OCI-LY3 (cell line): ENCODE measurements at regions not wholly inside any gene's neighbourhood (a gene's known extent, or its start where the extent isn't known, plus 50 kb on each side); places are given as distances from the start of the nearest gene placed in this dataset.
A peak's percentile ranks its signal among the peaks of the same experiment; 100 is the strongest.

ENCODE experiments used
- H2AFZ ChIP-seq: fragments of 200-600, 300-600 bp; shearing (Covaris generic); 2 replicates; pipeline ENCODE4 v1.6.0; 2014; ENCODE audit warnings: antibody characterized with exemption, low read depth, low read length
- H3K27ac ChIP-seq: fragments of 200-600, 300-600 bp; sonication (generic); 2 replicates; pipeline ENCODE4 v1.5.1; 2014; ENCODE audit warnings: mild to moderate bottlenecking, low read length, moderate library complexity, mixed read lengths
- H3K27me3 ChIP-seq: fragments of 200-600, 300-600 bp; sonication (generic); 2 replicates; pipeline ENCODE4 v1.6.1; 2014; ENCODE audit warnings: low read depth, low read length, mixed read lengths
- H3K36me3 ChIP-seq: fragments of 200-600, 300-600 bp; sonication (generic); replicated peaks from 2 replicates; pipeline ENCODE3; 2014; ENCODE audit warnings: low read depth, low read length, mixed read lengths
- H3K4me1 ChIP-seq: fragments of 300-600, 200-600 bp; sonication (generic); 2 replicates; pipeline ENCODE4 v1.6.1; 2014; ENCODE audit warnings: low read length, mixed read lengths
- H3K4me2 ChIP-seq: fragments of 200-600, 300-600 bp; sonication (generic); 2 replicates; pipeline ENCODE4 v1.6.1; 2014; ENCODE audit warnings: low read length, mixed read lengths
- H3K4me3 ChIP-seq: fragments of 300-600, 200-600 bp; sonication (generic); 2 replicates; pipeline ENCODE4 v1.5.1; 2014; ENCODE audit warnings: antibody characterized with exemption, mild to moderate bottlenecking, low read length, moderate library complexity
- H3K79me2 ChIP-seq: fragments of 300-600, 200-600 bp; shearing (Covaris generic); 2 replicates; pipeline ENCODE4 v1.6.1; 2014; ENCODE audit warnings: mild to moderate bottlenecking, low read length, mixed read lengths
- H3K9ac ChIP-seq: fragments of 300-600, 200-600 bp; shearing (Covaris generic); 2 replicates; pipeline ENCODE4 v1.6.0; 2014; ENCODE audit warnings: mild to moderate bottlenecking, low read length, moderate library complexity
- H3K9me3 ChIP-seq: fragments of 200-600, 300-600 bp; shearing (Covaris generic); 2 replicates; pipeline ENCODE4 v1.6.1; 2014; ENCODE audit warnings: low read length, mixed read lengths; ENCODE audit not compliant: insufficient read depth
- H4K20me1 ChIP-seq: fragments of 200-600, 300-600 bp; sonication (generic); 2 replicates; pipeline ENCODE4 v1.6.1; 2016; ENCODE audit warnings: low read length, mixed read lengths; ENCODE audit not compliant: insufficient read depth
- CTCF ChIP-seq: fragments of 200-600, 300-600 bp; sonication (generic); IDR thresholded peaks from 2 replicates; pipeline ENCODE4 v1.5.1; 2014; ENCODE audit warnings: antibody characterized with exemption, low read length, low read depth
- EZH2phosphoT487 ChIP-seq: fragments of 200-600 bp; shearing (Covaris generic); IDR thresholded peaks from 2 replicates; pipeline ENCODE4 v1.6.1; 2018; ENCODE audit warnings: antibody characterized with exemption, mixed run types, low read depth

- Histone ChIP-seq H3K79me2 (no peaks in the 10 kb centered on the region), H3K36me3 (no peaks in the 10 kb centered on the region), H3K4me2 (no peak overlapping the region), H3K9ac (no peak overlapping the region), H3K4me1 (no peaks in the 10 kb centered on the region), H3K27me3 (no peaks in the 10 kb centered on the region), H3K9me3 (no peaks in the 10 kb centered on the region), H2AFZ (peak overlapping the region; percentile 86), H3K4me3 (no peak overlapping the region), H4K20me1 (no peaks in the 10 kb centered on the region), H3K27ac (no peak overlapping the region)
- TF ChIP-seq CTCF (no peak), EZH2phosphoT487 (no peak)
Measured at GRCh38 chr3:164451072-164451910, 627.0 kb downstream of the SI start.

DNA sequence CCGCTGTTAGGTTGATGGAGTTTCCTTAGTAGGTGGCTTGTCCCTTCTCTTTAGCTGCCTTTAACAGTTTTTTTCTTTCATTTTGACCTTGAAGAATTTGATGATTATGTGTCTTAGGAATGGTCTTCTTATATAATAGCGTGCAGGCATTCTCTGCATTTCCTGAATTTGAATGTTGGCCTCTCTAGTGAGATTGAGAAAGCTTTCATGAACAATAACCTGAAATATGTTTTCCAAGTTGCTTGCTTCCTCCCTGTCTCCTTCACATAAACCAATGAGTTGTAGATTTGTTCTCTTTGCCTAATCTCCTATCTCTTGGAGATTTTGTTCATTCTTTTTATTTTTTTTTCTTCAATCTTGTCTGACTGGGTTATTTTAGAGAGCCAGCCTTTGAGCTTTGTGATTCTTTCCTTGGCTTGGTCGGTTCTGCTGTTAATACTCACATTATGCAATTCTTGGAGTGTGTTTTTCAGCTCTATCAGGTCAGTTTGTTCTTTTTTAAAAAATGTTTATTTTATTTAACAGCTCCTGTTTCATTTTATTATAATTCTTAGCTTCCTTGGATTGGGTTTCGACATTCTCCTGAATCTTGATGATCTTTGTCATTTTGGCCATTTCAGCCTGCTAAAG lies 627.9 kb downstream of the SI start:
- Histone ChIP-seq H3K4me3 (no peak overlapping the region), H3K27me3 (no peaks in the 10 kb centered on the region), H3K4me1 (no peaks in the 10 kb centered on the region), H4K20me1 (no peaks in the 10 kb centered on the region), H2AFZ (peak overlapping the region; percentile 86), H3K27ac (no peak overlapping the region), H3K36me3 (no peaks in the 10 kb centered on the region), H3K9me3 (no peaks in the 10 kb centered on the region), H3K4me2 (no peak overlapping the region), H3K79me2 (no peaks in the 10 kb centered on the region), H3K9ac (no peak overlapping the region)
- TF ChIP-seq CTCF (no peak), EZH2phosphoT487 (no peak)

DNA sequence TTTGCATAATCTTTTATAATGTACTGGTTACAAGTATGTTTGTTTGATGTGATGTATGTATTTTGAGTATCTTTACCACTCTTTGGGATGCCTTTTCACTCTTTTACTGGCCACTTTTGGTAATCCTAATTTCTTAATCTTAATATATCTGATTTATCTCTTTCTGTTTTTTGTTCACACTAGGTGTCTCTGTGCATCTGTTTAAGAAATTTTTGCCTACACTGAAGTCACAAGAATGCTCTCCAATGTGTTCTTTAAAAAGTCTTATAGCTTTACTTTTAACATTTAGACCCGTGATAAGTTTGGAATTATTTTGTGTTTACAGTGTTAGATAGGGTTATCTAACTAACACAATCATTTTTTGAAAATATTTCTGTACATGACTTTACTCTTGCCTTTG lies 659.1 kb downstream of the SI start:
- Histone ChIP-seq H3K9ac (no peak overlapping the region), H3K36me3 (no peaks in the 10 kb centered on the region), H3K4me3 (no peak overlapping the region), H4K20me1 (no peaks in the 10 kb centered on the region), H3K27ac (no peak overlapping the region), H3K9me3 (no peaks in the 10 kb centered on the region), H3K79me2 (no peaks in the 10 kb centered on the region), H3K4me1 (no peaks in the 10 kb centered on the region), H2AFZ (no peak overlapping the region), H3K27me3 (no peaks in the 10 kb centered on the region), H3K4me2 (no peak overlapping the region)
- TF ChIP-seq EZH2phosphoT487 (no peak), CTCF (no peak)

- Histone ChIP-seq H3K9ac (no peak overlapping the region), H3K27me3 (no peaks in the 10 kb centered on the region), H3K4me3 (no peak overlapping the region), H3K9me3 (no peaks in the 10 kb centered on the region), H3K36me3 (no peaks in the 10 kb centered on the region), H3K4me1 (no peaks in the 10 kb centered on the region), H4K20me1 (no peaks in the 10 kb centered on the region), H2AFZ (no peak overlapping the region), H3K79me2 (no peaks in the 10 kb centered on the region), H3K4me2 (no peak overlapping the region), H3K27ac (no peak overlapping the region)
- no peak for TF ChIP-seq EZH2phosphoT487
- no peak for TF ChIP-seq CTCF
Measured at GRCh38 chr3:164418414-164418813, 659.9 kb downstream of the SI start.
